GM21447 (cell line): ENCODE measurements at regions not wholly inside any gene's neighbourhood (a gene's known extent, or its start where the extent isn't known, plus 50 kb on each side); places are given as distances from the start of the nearest gene placed in this dataset.
"Not testable (repeated sequence)": the region's sequence is repeated elsewhere in the genome, so short reads cannot be mapped to it uniquely, and the experiment has no call there.

Source experiments
- ATAC-seq: cut with Tn5 transposase; IDR thresholded peaks from one replicate; pipeline ENCODE4 v1.9.1; 2021; ENCODE audit not compliant: unreplicated experiment

GRCh38 chr2:33949371-33949770 is 350.3 kb upstream of the FAM98A start:
- ATAC-seq: no peak

DNA sequence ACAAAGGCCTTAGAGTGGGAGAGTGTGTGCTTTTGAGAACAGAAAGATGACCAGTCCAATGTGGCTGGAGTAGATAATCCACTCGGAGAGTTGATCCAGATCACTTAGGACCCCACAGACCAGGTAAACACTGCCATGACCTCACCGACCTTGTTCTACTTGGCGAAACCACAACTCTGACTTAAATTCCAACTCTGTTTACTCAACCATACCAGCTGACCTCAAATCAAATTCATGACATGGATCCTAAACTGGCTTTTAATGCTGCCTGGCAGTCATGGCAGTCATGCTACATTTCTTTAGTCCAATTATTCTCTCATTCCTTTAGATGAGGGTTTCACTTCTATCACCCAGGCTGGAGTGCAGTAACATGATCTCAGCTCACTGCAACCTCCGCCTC is 347.1 kb upstream of the FAM98A start:
- ATAC-seq: no peak

DNA sequence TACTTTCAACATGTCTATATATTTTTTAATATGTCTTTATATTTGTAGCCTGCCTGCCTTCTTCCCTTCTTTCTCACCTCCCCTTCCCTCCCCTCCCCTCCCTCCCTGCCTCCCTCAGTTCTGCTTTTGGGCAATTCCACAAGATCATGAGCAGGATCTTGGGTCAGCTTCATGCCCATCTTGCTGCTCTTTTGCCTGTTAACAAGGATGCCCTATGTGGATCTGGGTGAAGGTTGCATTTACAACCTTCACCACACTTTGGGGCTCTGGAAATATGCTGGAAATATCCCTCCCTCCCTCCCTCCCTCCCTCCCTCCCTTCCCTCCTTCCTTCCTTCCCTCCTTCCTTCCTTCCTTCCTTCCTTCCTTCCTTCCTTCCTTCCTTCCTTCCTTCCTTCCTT is 334.1 kb upstream of the FAM98A start:
- ATAC-seq: no peak

DNA sequence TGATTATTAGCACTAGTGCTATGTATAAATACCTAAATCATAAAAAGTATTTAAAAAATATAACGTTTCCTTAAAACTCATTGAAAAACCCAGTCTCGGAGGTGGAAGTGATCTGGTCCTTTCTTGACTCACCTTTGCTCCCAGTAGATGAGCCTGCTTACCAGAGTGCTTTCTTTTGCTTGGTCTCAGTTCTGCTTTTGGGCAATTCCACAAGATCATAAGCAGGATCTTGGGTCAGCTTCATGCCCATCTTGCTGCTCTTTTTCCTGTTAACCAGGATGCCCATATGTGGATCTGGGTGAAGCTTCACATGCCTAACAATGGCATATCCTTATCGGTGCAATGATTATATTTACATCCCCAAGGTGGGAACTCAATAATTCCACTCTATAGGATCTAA is 332.1 kb upstream of the FAM98A start:
- ATAC-seq: no peak

GRCh38 chr2:33929467-33929866 is 330.4 kb upstream of the FAM98A start:
- ATAC-seq: peak; percentile 90

DNA sequence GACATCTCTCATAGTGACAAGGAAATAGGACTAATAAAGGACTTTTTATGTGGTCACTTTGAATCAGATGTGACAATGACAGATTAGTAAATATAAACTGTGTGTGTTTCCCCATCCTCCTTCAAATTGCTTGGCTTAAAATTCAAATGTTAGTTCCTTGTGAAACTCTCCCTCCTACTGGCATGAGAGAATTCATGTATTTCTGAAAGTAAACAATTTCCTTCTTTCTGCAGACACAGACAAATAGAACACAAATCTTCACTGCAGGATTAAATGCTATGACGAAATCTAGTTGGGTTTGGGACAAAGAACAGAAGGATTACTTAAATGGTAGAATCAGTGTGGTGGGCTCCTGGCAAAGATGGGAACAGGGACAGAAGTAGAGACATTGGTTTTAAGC is 328.7 kb upstream of the FAM98A start:
- ATAC-seq: no peak

- ATAC-seq: no peak
Measured at GRCh38 chr2:33925311-33925710, 326.2 kb upstream of the FAM98A start.

DNA sequence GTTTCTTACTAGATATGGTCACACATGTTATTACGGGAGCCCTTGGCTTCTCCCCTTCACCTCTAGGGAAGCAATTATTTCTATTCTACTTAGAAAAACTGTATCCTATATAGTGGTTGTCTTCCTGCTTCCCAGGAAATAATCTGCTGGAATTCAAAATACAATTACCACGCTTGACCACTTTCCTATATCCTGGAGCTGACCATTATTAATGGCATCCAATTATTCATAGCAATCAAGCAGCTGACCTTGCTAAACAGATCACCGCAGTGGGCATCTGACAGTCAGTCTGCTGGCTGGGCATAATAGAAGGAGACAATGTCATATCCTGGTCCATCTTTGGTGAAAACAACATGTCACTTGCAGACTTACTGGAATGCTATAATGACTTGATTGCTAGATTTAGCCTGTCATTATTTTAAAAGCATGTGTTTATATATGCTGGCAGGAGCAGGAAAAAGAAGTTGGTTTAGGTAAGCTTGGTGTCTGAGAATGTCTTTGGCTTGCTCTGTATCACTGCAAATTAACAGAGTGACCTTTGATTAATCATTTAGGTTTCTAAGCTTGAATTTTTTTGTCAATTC is 325.6 kb upstream of the FAM98A start:
- ATAC-seq: no peak

DNA sequence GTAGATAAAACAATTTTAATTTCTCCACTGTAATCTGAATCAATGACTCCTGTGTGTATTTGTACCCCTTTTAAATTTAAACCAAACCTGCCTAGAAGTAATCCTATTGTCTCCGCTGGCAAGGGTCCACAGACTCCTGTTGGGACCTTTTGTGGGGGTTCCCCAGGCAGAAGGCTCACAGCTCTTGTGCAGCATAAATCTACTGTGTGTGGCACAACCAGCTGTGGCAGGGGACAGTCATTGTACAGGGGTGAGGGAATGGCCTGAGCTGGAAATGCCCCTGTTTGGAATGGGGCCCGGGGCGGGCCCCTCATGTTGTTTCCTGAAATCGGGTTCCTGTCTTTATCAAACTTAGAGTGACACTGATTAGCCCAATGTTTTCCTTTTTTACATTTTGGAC is 318.2 kb upstream of the FAM98A start:
- no peak for ATAC-seq

DNA sequence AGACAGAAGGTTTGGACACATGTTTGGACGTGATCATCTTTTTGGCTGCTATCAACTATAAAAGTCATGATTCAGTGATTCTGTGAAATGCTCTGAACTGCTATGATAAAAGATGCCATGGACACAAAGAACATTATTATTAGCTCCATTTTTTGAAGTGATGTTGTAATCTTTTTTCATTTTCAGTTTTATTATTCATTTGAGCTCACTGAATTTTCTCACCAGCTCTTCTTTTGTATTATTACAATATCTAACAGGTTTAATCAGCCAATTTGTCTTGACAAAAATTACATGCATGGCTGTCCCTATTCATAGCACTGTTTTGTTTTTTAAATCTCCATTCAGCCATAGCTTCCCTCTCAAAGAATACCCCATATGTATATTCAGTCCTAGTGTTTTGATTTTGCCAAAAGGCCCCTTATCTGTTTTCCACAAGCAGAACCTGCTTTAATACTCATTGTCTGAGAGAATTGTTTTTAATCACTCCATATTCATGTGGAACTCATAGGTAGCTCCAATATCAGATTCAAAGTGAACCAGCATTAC is 314.0 kb upstream of the FAM98A start:
- ATAC-seq: no peak

DNA sequence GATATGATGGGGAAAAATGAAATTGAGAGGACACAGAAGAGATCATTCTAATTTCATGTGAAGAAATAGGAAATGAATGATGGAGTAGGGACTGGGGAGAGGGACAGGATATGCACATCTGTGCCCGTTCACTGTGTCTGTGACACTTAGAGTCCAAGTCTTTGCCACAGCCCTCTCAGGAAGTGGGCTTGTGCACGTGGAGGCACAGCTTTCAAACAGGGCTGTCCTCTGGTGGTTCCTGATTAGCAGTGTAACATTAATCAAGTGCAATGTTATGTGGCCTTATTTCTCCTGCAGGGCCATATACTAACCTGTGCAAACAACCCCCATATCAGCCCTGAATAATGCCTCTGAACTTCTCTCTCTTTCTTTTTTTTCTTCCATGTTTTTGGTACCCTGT is 312.2 kb upstream of the FAM98A start:
- no peak for ATAC-seq

- ATAC-seq: no peak
Measured at GRCh38 chr2:33909945-33910695, 311.0 kb upstream of the FAM98A start.

GRCh38 chr2:33907866-33908265 is 308.8 kb upstream of the FAM98A start:
- no peak for ATAC-seq

DNA sequence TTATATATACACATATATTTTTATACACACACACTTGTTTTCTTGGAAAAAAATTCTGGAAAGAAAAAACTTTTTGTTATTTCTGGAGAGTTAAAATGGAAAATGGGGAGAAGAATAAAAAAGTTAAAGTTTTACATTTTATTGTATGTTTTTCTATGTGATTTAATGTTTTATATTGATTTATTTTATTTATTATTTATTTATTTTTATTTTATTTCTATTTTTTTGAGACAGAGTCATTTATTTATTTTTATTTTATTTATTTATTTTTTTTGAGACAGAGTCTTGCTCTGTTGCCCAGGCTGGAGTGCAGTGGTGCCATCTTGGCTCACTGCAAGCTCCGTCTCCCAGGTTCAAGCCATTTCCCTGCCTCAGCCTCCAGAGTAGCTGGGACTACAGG is 307.0 kb upstream of the FAM98A start:
- not testable (repeated sequence) for ATAC-seq

DNA sequence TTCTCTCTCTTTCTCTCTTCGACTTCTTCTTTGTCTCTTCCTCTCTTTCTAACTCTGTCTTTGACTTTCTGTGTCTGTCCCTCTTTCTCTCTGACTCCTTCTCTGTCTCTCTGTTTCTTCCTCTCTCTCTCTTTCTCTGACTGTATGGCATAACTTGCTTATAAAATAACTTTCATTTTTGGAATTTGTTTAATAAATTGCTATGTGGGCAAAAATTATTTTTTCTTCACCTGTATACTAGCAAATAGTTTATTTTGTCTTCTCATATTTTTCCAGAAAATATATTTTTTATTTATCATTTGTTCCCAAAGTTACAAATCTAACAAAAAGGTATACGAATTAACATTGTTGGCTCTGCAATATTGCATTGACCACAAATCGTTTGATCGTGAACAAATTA is 305.7 kb upstream of the FAM98A start:
- no peak for ATAC-seq

- no peak for ATAC-seq
Measured at GRCh38 chr2:33903701-33904100, 304.6 kb upstream of the FAM98A start.

GRCh38 chr2:33903215-33903614 is 304.1 kb upstream of the FAM98A start:
- ATAC-seq: no peak

- no peak for ATAC-seq
Measured at GRCh38 chr2:33900610-33901009, 301.5 kb upstream of the FAM98A start.

- ATAC-seq: no peak
Measured at GRCh38 chr2:33897741-33898140, 298.6 kb upstream of the FAM98A start.

- no peak for ATAC-seq
Measured at GRCh38 chr2:33893824-33894223, 294.7 kb upstream of the FAM98A start.

- ATAC-seq: no peak
Measured at GRCh38 chr2:33891616-33892015, 292.5 kb upstream of the FAM98A start.

- no peak for ATAC-seq
Measured at GRCh38 chr2:33890686-33891085, 291.6 kb upstream of the FAM98A start.
